Immature natural killer cell (primary cell): ENCODE measurements at regions not wholly inside any gene's neighbourhood (a gene's known extent, or its start where the extent isn't known, plus 50 kb on each side); places are given as distances from the start of the nearest gene placed in this dataset.
"Not testable (repeated sequence)": the region's sequence is repeated elsewhere in the genome, so short reads cannot be mapped to it uniquely, and the experiment has no call there.

Source experiments
- DNase-seq, 3 donors: peaks; one replicate each; pipeline ENCODE4 v3.0.0; 2022; ENCODE audit warnings: mixed read lengths in 1 of 3
- H3K27ac Mint-ChIP-seq, 6 donors: one replicate each; pipeline ENCODE4 v1.8.0; 2020; ENCODE audit warnings: mixed read lengths in 6 of 6, mild to moderate bottlenecking in 5 of 6, inconsistent platforms in 4 of 6, moderate library complexity in 3 of 6
- H3K27me3 Mint-ChIP-seq, 3 donors: one replicate each; pipeline ENCODE4 v1.8.0; 2020 to 2021; ENCODE audit warnings: low read depth in 3 of 3, mild to moderate bottlenecking in 3 of 3, mixed read lengths in 3 of 3, moderate library complexity in 3 of 3, inconsistent platforms in 1 of 3
- H3K36me3 Mint-ChIP-seq, 3 donors: one replicate each; pipeline ENCODE4 v1.8.0; 2020; ENCODE audit warnings: mixed read lengths in 3 of 3, inconsistent platforms in 2 of 3, mild to moderate bottlenecking in 2 of 3
- H3K4me1 Mint-ChIP-seq, 2 donors: one replicate each; pipeline ENCODE4 v1.8.0; 2020; ENCODE audit warnings: inconsistent platforms in 2 of 2, mild to moderate bottlenecking in 2 of 2, mixed read lengths in 2 of 2, moderate library complexity in 1 of 2
- H3K4me3 Mint-ChIP-seq, 5 donors: one replicate each; pipeline ENCODE4 v1.8.0; 2020; ENCODE audit warnings: mild to moderate bottlenecking in 5 of 5, mixed read lengths in 5 of 5, inconsistent platforms in 3 of 5, moderate library complexity in 3 of 5
- H3K9me3 Mint-ChIP-seq, 6 donors: one replicate each; pipeline ENCODE4 v1.8.0; 2020; ENCODE audit warnings: mild to moderate bottlenecking in 6 of 6, mixed read lengths in 6 of 6, inconsistent platforms in 4 of 6, moderate library complexity in 3 of 6

DNA sequence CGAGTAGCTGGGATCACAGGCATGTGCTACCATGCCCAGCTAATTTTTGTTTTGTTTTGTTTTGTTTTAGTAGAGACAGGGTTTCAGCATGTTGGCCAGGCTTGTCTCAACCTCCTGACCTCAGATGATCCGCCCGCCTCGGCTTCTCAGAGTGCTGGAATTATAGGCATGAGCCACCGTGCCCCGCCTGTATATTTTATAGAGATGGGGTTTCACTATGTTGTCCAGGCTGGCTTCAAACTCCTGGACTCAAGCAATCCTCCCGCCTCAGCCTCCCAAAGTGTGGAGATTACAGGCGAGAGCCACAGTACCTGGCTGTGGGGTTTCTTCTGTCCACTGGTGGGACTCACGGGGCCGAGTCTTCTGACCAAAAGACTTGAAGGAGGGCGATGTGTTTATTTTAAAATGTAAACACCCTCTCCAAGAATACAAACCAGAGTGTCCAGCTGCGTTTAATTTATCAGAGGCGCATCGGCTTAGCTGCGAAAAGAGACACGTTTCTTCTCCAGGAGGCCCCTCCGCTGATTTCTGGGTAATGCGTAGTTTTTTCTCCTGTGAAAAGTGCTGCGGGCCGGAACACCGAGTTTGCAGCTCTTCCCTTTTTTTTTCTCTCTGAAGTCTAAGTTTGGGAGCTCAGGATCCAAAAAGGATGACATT is 86.9 kb upstream of the CIBAR2 start:
- Mint-ChIP-seq H3K9me3 (no peaks in the 10 kb centered on the region), H3K27ac (no peak overlapping the region), H3K36me3 (no peaks in the 10 kb centered on the region), H3K4me3 (no peak overlapping the region), H3K4me1 (no peaks in the 10 kb centered on the region), H3K27me3 (peaks cover 0 to 4% (median 1%) of the 10 kb centered on the region in 3 donors)
- no peak for DNase-seq

DNA sequence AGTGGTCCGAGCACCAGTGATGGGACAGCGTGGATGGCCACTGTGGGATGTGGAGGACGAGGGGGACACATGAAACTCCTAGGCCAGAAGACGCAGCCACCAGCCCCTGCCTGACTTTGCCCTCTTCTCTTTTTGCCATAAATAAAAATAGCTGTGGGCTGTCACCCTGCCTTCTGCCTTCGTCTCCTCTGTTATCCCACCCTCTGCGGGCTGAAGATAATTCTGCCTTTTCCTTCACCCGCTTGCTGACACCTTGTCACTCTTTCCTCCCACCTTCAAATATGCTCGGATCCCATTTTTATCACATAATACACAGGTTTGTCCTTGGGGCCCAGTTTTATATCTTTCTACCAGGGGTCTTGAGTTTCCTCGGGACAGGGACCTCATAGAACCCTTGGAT is 87.6 kb upstream of the CIBAR2 start:
- Mint-ChIP-seq H3K9me3 (no peaks in the 10 kb centered on the region), H3K27me3 (peaks cover 0 to 4% (median 1%) of the 10 kb centered on the region in 3 donors), H3K4me1 (no peaks in the 10 kb centered on the region), H3K36me3 (no peaks in the 10 kb centered on the region), H3K4me3 (no peak overlapping the region), H3K27ac (no peak overlapping the region)
- DNase-seq: no peak

DNA sequence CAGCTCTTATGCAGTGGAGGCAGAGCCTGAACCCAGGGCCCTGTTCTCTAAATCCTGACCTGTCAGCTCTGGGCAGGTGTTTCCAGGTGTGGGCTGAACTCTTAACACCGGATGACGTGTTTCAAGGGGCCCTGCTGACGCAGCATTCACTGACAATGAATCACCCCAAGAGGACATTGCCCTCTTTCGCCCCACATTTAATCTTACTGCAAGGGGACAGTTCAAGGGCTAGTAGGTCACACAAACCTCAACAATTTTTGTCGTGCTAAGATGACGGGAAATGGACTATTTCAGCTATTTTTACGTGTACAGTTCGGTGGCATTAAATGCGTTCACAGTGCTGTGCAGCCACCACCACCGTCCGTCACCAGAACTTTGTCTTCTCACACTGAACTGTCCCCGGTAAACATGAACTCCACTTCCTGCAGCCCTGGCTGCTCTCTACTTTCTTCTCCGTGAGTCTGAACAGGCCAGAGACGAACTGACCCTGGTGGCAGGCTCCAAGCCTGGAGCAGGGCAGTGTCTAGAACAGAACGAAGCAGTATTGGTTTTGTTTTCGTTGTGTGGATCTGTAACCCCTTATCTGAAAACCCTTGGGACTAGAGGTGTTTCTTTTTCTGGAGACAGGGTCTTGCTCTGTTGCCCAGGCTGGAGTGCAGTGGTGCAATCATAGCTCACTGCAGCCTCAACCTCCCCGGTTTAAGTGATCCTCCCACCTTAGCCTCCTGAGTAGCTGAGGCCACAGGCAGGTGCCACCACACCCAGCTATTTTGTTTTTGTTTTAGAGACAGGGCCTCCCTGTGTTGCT is 88.4 kb upstream of the CIBAR2 start:
- Mint-ChIP-seq H3K4me1 (no peaks in the 10 kb centered on the region), H3K9me3 (no peaks in the 10 kb centered on the region), H3K4me3 (no peak overlapping the region), H3K27me3 (peaks cover 0 to 5% (median 1%) of the 10 kb centered on the region in 3 donors), H3K27ac (no peak overlapping the region), H3K36me3 (no peaks in the 10 kb centered on the region)
- DNase-seq: no peak

DNA sequence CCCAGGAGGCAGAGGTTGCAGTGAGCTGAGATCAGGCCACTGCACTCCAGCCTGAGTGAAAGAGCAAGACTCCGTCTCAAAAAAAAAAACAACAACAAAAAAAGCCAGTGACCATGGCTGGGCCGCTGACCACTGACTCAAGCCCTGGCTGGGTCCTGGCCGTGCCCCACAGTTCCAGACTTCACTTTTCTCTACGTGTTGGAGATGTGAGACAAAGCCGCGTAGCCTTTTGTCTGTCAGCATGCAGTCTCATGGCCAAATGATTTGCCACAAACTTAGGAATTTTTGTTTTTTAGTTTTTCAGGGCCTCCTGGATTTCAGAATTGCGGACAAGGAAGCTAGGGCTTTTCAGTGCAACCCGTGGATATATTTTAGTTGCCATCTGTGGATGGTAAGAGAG is 89.3 kb upstream of the CIBAR2 start:
- no peaks in the 10 kb centered on the region for H3K36me3 Mint-ChIP-seq

DNA sequence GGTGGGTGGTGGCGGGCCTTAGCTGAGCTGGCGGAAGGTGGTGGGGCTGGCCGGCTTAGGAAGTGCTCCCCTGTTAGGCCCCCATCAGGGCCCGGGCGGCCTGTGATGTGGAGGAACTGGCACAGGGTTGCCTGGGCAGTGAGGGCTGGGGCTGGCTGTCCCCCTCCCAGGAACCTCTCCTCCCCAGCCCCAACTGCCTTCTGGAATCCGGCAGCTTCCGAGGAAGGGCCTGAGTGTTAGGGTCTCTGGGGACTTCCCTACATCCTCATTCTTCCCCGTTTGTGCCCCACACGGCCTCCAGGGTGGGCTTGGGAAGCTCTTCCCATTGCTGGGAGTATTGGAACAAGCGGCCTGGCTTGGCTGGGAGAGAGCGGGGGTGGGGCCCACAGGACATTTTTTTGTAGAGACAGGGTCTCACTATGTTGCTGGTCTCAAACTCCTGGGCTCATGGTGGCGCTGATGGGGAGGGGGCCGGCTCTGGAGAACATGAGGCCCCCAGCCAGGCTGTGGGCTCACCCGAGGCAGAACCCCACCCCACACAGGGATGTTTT is 89.9 kb upstream of the CIBAR2 start:
- no peaks in the 10 kb centered on the region for H3K36me3 Mint-ChIP-seq

More for the DNA sequence above, 89.3 kb upstream of the CIBAR2 start:
- Mint-ChIP-seq H3K27ac (peak overlapping the region in 1 of 6 donors; percentile 4), H3K9me3 (peaks cover 0 to 2% (median 0%) of the 10 kb centered on the region in 6 donors), H3K4me1 (no peaks in the 10 kb centered on the region), H3K27me3 (peaks cover 0 to 6% (median 1%) of the 10 kb centered on the region in 3 donors), H3K4me3 (no peak overlapping the region)
- no peak for DNase-seq

DNA sequence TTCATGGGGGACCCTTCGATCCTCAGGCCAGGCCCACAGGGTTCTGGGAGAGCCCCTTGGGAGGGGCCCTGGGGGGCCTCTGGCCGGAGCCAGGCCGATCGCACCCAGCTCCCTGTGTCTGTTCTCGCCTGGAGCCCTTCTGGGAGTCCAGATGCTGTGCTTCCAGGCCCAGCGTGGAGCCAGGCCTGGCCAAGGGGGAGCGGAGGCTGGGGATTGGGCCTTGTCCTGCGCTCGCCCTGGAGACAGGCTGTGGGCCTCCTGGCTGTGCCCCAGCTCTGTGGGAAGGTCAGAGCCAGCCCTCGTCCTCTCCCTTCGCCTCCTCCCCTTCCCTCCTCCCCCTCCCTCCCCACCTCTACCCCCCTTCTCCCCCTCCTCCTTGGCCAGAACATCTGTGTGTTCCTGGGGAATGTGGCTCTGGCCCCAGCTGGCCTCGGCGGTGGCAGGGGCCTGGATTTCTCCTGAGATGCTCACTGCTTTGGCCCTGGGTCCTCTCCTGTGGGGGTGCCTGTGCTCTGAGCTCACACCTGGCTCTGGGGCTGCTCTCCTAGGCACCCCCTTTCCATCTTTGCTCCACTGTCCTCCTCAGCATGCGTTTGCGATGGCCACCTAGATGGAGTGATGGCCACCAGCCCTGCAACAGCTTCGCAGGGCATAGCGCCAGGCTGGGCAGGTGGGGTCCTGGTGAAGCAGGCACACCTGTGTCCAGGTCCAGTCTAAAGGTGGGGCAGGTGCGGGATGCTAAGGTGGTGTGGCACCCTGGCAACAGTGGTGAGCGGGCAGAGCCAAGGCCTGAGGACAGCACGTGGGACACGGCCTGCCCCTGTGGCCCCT is 90.6 kb upstream of the CIBAR2 start:
- no peak for DNase-seq
- Mint-ChIP-seq H3K27ac (no peak overlapping the region), H3K36me3 (no peaks in the 10 kb centered on the region), H3K9me3 (peaks cover 0 to 2% (median 0%) of the 10 kb centered on the region in 6 donors), H3K4me1 (no peaks in the 10 kb centered on the region), H3K4me3 (no peak overlapping the region), H3K27me3 (peaks cover 0 to 3% (median 1%) of the 10 kb centered on the region in 3 donors)

More for the DNA sequence above, 89.9 kb upstream of the CIBAR2 start:
- Mint-ChIP-seq H3K27ac (peak overlapping the region in 1 of 6 donors; percentile 4), H3K9me3 (peaks cover 0 to 2% (median 0%) of the 10 kb centered on the region in 6 donors), H3K4me1 (no peaks in the 10 kb centered on the region), H3K27me3 (peaks cover 0 to 6% (median 1%) of the 10 kb centered on the region in 3 donors), H3K4me3 (no peak overlapping the region)
- no peak for DNase-seq

DNA sequence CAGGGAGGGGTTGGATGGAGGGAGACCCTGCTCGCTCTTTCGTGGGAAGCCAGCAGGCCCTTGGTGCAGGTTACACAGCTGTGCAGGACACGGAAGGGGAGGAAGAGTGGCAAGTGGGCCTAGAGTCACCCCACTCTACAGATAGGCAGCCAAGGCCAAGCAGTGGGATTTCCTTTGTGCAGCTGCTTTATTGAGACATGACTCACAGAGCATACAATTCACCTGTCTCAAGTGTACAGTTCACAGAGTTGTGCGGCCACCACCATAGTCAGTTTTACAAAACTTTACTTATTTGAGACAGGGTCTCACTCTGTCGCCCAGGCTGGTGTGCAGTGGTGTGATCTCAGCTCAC is 91.2 kb upstream of the CIBAR2 start:
- Mint-ChIP-seq H3K27ac (no peak overlapping the region), H3K4me1 (no peaks in the 10 kb centered on the region), H3K36me3 (no peaks in the 10 kb centered on the region), H3K4me3 (no peak overlapping the region), H3K27me3 (peaks cover 0 to 2% (median 1%) of the 10 kb centered on the region in 3 donors), H3K9me3 (peaks cover 0 to 2% (median 0%) of the 10 kb centered on the region in 6 donors)
- no peak for DNase-seq

DNA sequence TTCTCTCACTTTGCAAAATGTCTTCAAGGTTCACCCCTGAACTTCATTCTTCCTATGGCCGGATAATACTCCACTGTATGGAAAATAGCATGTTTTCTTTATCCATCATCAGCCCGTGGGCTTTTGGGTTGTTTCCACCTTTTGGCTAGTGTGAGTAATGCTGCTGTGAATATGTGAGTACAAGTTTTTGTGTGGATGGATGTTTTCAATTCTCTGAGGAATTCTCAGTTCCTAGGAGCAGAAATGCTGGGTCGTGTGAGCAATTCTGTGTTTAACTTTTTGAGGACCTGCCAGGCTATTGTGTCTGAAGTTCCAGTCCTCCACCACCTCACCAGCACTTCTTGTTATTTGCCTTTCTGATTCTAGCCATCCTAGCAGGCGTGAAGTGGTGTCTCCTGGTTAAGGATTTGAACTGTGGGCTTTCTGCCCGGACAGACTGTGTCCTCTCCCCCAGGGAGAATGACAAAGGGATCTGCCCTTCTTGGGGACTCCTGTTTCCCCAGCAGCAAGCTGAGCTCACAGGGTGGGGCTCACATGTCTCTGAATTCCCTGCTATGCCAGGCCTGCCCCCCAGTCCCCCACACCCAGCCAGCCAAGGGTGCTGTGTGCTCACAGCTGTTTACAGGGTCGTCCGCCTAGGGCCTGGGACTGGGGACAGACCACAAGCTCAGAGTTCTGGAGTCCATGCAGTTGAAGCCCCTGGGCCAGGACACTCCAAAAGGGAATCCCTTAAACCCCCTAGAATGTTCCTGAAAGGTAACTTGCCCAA is 92.2 kb upstream of the CIBAR2 start:
- peaks cover 0 to 2% (median 0%) of the 10 kb centered on the region in 6 donors for H3K9me3 Mint-ChIP-seq
- no peak overlapping the region for H3K27ac Mint-ChIP-seq
- no peak overlapping the region for H3K4me3 Mint-ChIP-seq

DNA sequence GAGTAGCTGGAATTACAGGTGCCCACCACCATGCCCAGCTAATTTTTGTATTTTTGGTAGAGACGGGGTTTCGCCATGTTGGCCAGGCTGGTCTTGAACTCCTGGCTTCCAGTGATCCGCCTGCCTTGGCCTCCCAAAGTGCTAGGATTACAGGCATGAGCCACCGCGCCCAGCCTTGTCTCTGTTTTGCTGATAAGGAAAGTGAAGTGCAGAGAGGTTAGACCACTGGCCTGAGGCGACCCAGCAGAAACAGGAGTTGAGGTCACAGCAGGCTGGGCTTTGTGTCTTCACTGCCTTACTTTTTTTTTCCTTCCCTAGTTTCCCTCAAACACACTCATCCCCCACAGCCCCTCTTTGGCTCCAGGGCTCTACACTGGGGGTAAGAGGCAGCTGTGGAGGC is 93.0 kb upstream of the CIBAR2 start:
- H3K27ac Mint-ChIP-seq, H3K36me3 Mint-ChIP-seq, H3K27me3 Mint-ChIP-seq, H3K4me3 Mint-ChIP-seq, H3K9me3 Mint-ChIP-seq, DNase-seq, H3K4me1 Mint-ChIP-seq: not testable (repeated sequence)

More for the DNA sequence above, 92.2 kb upstream of the CIBAR2 start:
- peaks cover 0 to 2% (median 1%) of the 10 kb centered on the region in 3 donors for H3K27me3 Mint-ChIP-seq
- H3K4me1 Mint-ChIP-seq: no peaks in the 10 kb centered on the region
- no peaks in the 10 kb centered on the region for H3K36me3 Mint-ChIP-seq
- no peak for DNase-seq

DNA sequence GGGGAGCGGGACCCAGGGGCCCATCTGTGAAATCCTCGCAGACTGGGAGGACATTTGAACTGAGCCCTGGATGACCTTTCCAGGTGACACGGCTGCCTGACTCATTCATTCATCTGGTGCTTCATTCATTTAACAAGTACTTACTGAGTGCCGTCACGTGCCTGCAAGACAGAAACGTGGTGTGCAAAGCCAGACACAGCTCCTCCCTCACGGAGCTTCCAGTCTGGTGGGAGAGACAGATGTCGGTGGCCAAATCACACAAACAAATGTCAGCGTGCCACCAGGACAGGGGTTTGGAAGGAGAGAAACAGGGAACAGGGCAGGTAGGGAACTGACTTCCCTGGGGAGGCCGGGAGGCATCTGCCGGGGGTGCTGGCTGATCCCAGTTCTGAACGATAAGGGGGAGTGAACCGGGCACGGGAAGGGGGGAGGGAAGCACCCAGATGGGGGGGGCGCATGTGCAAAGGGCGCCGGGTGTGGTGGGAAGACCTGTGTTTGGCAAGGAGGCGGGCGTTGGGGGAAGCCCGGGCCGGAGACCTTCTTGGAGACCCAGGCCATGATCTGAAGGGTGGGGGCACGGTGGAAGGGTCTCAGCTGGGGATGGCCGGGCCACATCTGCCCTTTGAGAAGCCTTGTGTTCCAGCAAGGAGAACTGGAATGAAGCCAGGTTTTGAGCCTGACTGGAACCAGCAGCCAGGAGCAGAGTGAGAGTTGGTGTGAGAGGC is 93.6 kb upstream of the CIBAR2 start:
- H3K27me3 Mint-ChIP-seq: peaks cover 0 to 2% (median 0%) of the 10 kb centered on the region in 3 donors
- H3K27ac Mint-ChIP-seq: no peak overlapping the region
- H3K9me3 Mint-ChIP-seq: peaks cover 0 to 2% (median 0%) of the 10 kb centered on the region in 6 donors
- DNase-seq: no peak
- H3K36me3 Mint-ChIP-seq: no peaks in the 10 kb centered on the region
- H3K4me1 Mint-ChIP-seq: no peaks in the 10 kb centered on the region
- H3K4me3 Mint-ChIP-seq: no peak overlapping the region

DNA sequence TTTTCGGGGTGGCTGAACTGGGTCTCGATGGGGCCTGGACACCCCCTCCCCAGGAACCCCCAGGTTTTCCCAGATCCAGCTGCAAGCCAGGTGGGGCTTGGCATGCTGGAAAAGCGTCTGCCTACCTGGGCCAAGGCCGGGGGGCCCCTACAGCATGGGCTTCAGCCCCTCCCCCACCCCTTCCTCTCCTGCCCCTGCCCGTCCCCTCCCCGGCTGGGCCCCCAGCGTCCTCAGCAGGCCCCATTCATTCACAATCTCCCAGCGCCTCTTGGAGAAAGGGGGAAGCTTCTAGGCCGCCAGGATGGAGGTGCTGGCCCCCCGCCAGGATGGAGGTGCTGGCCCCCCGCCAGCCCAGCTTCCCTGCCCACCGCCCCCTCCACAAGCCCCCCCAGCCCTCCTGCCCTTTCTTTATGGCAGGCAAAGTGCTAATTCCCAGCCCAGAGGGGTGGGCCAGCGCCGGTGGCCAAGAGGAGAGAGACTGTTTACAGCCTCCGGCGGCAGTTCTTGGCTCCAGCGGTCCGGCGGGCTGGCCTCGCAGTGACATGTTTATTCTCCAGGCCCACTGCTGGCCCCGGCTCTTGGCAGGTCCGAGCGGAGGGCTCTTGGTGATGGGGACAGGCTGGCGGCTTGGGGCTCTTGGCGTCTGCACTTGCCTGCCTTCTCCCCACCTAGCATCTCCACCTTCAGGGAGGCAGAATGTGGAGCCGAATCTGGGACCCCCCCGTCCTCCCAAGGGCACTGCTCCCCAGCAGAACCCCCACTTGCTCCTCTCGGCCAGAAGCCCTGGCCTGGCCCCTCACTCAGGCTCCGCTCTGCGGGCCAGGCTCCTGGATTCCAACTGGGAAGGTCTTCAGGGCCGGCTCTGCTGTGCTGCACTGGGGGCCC is 94.4 kb upstream of the CIBAR2 start:
- DNase-seq: no peak
- Mint-ChIP-seq H3K27me3 (peaks cover 0 to 2% (median 0%) of the 10 kb centered on the region in 3 donors), H3K4me3 (no peak overlapping the region), H3K9me3 (peaks cover 0 to 2% (median 0%) of the 10 kb centered on the region in 6 donors), H3K36me3 (no peaks in the 10 kb centered on the region), H3K27ac (no peak overlapping the region), H3K4me1 (no peaks in the 10 kb centered on the region)
